GM21717 (cell line): ENCODE measurements at regions not wholly inside any gene's neighbourhood (a gene's known extent, or its start where the extent isn't known, plus 50 kb on each side); places are given as distances from the start of the nearest gene placed in this dataset.
"Not testable (repeated sequence)": the region's sequence is repeated elsewhere in the genome, so short reads cannot be mapped to it uniquely, and the experiment has no call there.

Experiments used
- ATAC-seq: cut with Tn5 transposase; IDR thresholded peaks from one replicate; pipeline ENCODE4 v1.9.1; 2021; ENCODE audit warnings: mild to moderate bottlenecking, moderate library complexity; ENCODE audit not compliant: unreplicated experiment

DNA sequence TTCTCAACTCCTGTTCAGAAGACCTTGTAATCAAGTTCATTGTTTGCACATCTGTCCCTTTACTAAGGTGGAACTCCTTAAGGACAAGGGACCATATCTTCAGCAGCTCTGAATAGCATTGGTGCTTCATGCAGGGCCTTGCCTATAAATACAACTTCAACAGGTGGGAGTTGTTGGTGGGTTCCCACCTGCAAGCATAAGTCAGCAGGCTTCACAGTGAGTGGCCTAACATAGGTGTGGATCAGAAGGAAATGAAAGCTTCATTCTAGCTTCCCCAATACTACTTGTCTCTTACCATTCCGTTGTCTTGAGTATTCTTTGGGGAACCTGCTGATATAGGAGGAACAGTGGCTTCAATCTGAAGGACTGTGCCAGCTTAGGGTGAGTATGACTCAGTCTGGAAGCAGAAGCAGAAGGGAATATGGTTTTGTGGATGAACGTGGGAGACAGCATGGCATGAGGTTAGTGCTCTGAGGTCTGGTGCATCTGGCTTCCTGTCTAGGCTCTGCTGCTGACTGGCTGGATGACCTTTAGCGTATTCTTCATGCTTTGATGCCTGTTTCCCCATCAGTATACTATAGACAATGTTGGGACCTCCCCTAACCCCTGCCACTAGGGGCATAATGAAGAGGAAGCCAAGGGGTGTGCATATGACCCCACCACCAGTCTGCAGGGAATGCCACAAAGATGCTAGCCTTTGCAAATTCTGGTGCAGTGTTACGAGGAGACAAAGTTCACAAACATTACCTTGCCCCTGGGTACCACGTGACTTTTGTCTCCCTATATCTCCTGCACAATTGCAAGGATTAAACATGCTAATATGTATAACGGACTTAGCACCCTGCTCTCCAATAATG is 192.3 kb downstream of the PALM2AKAP2 start:
- ATAC-seq = peak; percentile 46

DNA sequence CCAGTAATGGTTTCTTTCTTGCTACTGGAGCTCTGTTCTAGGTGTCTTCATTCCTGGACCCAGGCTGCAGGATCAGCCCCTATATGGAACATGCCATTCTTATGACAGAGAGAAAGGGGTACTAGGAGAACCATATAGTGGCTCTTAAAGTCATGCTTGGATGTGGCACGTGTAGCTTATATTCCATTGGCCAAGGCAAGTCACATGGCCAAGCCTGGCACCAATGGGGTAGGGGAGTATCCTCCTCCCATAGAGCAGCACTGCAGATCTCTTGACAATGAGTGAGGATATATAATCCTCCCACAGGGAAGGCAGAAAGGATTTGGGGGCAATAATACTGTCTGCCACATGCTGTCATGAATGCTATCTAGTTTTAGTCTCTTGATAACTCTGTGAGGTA is 193.3 kb downstream of the PALM2AKAP2 start:
- no peak for ATAC-seq

DNA sequence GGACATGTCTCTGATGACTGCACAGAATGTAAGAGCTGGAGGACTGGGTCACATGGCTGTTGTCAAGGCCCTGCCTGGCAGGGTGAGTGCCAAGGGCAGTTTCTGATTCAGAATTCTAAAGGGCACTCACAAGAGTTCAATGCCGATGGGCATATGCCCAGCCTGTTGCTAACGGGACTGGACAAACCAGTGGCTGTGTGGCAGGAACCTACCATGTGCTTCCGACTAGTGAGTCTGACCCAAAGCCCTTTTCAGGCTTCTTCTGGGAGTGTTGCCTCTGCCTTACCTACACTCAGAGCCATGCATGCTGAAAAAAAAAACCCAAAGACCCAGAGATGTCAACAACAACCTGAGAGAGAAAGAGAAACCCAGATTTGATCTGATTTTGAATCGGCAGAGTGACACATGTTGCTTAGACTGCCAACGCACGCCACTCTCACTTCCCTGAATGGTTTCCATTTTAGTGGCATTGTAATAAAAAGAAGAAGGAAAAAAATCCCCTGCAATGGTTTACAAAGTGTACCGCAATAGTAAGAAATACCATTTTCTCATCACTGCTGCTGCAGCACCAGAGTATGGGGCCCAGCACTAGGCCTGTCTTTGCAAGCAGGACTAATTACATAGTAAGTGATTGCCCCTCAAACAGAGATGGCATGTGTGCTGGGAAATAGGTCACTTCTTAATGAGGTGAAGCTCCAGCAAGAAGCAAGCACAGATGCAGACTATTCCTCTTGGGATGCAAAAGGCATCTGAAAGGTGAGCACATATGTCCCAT is 194.3 kb downstream of the PALM2AKAP2 start:
- ATAC-seq = peak; percentile 80

DNA sequence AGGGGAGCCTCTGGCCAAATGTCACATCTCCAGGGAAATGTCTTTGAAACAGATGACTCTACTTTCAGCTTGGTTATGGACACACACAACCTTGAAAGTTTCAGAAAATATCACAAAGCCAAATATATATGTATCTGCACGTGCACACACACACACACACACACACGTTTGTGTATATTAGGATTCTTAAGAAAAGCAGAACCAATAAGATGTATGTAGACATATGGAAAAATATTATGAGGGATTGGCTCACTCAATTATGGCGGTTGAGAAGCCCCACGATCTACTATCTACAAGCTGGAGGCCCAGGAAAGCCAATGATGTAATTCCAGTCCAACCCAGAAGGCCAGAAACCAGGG is 194.9 kb downstream of the PALM2AKAP2 start:
- peak; percentile 3 for ATAC-seq

DNA sequence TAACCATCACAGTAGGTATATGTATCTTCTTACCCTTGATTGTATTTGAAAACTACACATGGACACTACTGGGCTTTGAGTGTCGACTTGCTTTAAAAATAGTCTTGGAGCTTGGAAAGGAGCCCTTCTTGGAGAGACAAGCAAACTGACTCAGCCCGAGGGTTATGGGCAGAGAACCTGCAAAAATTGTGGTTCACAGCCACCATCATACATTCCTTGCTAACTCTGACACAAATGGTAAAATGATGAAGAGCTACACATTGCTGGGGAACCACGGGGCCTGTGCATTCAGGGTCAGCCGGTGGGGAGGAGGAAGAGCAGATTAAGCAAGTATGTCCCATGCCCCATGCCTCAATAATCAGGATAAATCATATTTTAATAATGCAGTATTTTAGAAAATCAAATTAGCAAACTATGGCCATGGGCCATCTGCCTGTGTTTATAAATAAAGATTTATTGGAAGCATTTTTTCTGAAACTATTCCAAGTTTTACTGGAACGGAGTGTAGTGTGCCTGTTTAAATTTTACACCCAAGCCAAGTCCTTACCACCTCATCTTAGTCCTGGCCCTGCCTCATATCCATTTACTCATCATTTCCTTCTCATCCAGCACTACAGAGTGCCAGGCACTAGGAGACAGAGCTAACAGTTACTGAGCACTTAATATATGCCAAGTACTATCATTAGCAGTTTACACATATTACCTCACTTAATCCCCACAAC is 195.7 kb downstream of the PALM2AKAP2 start:
- ATAC-seq = no peak

DNA sequence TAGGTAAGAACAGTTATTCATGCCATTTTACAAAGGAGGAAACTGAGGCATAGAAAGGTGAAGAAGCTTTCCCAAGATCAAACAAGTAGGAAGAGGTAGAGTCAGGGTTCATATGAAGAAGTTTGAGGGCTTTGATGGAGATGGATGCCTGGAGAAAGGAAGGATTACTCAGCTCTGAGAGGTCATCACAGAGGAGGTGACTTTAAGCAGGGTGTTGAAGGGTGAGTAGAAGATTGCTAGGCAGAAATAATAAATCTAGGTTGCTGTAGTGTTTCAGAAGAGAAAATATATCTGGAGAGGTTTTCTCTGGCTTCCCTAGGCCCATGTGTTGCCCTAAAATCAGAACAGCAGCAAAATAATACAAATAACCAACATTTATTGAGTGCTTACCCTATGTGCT is 196.3 kb downstream of the PALM2AKAP2 start:
- ATAC-seq = no peak

DNA sequence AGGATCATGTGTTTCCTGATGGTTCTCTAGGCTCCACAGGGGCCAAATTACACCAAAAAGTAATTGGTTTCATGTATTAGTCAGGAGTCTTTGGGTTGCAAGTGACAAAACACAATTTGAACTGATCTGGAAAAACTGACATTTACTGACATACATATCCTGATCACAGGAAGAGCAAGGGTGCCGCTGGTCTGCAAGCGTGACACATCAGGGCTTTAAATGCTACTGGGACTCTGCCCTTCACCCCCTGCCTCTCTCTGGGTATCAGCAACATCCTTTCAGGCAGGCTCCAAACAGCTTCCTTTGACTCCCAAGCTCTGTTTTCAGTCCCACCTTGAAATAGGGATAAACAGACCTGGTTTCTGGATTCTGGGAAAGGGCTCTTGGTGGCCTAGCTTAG is 197.5 kb downstream of the PALM2AKAP2 start:
- no peak for ATAC-seq

DNA sequence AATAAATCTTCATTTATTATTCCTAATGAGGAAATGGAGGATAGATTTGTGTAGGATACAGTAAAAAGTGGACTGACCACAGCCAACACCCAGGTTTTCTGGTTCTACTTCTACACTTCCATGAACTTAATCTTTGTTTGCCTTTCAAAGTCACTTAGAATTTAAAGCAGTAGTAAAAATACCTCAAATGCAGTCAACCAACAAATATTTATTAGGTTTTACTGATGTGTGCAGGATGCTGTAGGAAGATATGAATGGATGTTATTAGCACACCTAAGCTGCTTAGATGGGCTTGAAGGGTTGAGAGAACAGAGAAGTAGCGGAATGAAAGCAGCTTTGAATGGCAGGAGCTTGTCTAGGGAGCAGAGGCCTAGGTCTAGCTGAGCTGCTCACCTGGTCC is 201.1 kb downstream of the PALM2AKAP2 start:
- no peak for ATAC-seq

DNA sequence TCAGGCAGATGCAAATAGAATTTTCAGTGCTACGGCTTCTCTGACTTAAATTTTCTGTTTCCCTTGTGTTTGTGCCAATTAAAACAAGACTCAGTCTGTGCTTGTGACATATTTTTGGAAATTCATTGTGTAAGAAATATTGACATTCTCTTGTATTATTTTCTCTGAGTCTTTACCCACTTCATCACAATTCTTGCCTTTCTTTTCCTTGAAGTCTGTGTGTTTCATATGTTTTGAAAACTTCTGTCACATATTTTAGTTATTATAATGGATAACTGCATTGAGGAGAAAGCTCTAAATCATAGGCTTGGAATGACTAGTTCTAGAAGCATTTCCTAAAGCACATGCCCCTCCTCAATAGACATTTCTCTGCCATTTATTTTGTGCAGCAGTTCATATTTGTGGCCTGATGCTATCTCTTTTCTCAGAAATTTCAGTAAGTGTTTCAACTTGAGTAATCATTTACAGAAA is 206.6 kb downstream of the PALM2AKAP2 start:
- no peak for ATAC-seq

DNA sequence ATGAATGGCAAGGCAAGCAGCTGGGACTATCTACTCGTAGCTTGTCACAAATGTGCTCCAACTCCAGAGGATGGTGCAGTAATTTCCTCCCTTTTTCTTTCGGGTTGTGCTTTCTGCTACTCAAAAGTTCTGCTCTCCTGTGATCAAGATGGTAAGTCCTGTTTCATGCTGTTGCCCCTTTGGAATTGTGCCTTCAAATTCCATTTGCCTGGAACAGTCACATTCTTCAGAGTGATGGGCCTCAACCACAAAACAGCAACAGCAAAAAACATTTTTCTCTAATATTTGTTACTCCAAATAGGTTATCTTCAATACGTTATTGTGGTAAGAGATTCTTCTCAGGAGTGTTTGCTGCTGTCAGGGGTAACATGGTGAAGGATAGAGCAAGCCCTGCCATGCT is 209.3 kb downstream of the PALM2AKAP2 start:
- ATAC-seq = no peak

DNA sequence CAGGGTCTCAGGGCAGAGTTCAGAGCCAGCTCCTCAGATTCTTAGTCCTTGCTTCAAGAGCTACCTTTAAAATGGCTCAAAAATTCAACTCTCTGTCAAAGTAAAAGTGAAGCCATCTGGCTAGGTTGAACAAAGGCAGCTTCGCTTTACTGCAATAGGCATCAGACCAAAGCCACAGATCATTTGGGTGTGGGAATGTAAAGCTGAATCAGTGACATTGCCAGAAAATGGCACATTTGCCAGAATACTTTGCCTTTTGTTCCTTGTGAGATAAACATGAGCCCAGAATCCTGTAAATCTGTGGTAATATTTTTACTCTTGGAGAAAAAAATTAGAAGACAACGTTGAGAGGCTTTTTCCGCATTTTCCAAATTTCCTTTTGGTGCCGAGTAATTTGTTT is 210.5 kb downstream of the PALM2AKAP2 start:
- no peak for ATAC-seq

DNA sequence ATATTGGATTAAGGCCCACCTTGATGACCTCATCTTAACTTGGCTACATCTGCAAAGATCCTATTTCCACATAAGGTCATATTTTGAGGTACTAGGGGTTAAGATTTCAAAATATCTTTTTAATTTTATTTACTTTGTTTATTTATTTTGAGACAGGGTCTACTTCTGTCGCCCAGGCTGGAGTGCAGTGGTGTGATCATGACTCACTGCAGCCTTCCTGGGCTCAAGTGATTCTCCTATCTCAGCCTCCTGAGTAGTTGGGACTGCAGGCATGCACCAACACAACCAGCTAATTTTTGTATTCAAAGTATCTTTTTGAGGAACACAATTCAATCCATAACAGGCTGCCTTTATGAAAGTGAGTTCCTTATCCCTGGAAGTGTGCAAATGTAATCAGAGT is 212.3 kb downstream of the PALM2AKAP2 start:
- no peak for ATAC-seq

DNA sequence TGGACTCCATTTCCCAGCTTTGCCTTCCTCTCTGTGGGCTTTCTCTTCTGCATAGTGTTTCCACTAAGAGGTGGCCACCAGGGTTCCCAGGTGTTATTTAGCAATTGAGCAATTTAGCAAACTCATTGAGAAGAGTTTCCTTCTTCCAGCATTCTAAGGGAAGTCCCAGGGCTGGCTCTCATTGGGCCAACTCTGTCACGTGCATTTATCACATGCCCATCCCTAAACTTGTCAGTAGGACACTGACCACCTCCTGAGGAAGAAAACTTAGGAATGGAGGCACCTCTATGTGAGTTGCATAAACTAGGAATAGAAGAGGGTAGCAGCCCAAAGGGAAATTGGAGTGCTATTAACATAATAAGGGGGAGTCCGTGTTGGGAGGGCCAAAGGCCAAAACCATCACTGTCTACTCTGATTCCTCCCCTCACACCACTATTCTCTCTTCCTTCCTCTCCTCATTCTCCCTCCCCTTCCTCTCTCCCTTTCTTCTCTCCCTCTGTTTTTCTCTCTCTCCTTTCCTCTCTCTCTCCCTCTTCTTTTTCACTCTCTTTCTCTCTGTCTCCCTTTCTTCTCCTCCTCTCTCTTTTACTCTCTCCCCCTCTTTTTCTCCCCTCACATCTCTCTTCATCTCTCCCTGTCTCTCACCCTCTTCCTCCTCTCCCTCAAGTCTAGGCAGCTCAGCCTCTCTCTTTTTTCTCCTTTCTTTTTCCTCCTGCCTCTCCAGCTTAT is 213.4 kb downstream of the PALM2AKAP2 start:
- no peak for ATAC-seq

DNA sequence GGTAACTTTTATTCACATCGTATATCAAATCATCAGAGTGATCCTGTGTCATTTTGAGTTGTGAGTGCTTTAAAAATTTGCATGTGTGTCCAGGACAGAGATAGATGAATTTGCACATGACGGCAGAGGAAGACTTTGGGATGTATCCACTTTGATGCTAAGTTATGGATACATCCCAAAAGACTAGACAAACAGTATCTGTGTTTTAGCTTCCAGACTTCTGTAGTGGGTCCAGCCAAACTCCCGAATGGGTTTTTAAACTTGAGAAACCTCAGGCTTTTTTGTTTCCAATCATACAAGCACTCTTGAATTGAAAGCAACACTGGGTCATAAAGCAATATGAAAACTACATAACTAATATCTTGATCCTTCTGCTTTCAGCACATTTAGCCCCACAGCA is 213.8 kb downstream of the C9orf152 start:
- no peak for ATAC-seq

DNA sequence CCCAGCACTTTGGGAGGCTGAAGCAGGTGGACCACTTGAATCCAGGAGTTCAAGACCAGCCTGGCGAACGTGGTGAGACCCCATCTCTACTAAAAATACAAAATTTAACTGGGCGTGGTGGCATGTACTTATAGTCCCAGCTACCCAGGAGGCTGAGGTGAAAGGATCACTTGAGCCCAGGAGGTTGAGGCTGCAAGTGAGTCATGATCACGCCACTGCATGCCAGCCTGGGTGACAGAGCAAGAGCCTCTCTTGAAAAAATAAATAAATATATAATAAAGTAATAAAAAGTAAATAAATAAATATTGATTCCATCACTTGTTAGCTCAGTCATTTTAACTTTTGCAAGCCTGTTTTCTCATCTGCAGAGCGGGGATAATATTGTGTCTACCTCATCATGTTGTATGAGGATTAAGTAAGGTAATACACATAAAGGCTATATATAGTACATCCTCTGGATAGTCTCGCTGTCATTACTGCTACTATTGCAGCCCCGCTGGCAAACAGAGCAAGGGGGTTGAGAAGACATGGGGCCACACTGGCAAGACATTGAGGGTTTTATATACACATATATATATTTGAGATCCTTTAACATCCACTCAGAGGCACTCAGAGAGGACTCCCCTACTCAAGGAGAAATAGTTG is 210.9 kb downstream of the C9orf152 start:
- no peak for ATAC-seq

DNA sequence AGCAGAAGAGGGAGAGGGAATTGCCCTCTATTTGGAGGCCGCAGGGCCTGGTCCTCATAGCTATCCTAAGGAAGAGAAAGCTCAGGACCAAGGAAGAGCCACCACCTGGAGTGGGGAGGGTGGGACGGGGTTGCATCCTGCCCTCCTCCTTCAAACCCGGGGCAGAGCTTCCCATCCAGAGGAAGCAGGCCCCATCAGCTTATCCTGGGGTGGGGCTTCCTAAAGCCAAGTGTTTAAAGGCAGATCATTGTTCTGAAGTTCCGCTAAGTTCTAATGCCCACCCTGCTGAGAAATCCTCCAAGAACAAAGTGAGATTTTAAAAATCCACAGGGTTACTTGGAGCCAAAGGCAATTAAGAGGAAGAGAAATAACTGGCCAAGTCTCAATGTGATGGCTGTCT is 210.3 kb downstream of the C9orf152 start:
- no peak for ATAC-seq

DNA sequence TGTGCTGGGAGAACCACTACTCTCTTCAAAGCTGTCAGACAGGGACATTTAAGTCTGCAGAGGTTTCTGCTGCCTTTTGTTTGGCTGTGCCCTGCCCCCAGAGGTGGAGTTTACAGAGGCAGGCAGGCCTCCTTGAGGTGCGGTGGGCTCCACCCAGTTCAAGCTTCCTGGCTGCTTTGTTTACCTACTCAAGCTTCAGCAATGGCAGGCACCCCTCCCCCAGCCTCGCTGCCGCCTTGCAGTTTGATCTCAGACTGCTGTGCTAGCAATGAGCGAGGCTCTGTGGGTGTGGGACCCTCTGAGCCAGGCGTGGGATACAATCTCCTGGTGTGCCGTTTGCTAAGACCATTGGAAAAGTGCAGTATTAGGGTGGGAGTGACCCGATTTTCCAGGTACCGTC is 202.4 kb downstream of the C9orf152 start:
- ATAC-seq = not testable (repeated sequence)

DNA sequence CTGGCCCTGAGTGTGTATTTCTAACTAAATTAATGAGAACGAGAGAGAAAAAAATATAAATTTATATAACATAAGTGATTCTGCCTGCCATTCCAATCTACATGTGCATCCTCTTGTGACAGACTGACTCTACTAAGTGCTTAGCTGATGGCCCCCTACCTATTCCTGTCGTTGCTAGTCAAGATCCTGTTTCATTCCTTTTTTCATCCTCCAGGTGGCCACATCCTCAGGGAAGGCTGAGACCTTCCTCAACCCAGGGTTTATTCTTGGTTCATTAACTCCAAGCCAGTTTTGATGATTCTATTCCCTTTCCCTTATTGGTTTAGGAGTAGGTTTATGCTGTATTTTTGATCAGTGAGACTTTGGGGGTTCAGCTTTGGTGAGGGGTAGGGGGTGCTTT is 201.3 kb downstream of the C9orf152 start:
- no peak for ATAC-seq

DNA sequence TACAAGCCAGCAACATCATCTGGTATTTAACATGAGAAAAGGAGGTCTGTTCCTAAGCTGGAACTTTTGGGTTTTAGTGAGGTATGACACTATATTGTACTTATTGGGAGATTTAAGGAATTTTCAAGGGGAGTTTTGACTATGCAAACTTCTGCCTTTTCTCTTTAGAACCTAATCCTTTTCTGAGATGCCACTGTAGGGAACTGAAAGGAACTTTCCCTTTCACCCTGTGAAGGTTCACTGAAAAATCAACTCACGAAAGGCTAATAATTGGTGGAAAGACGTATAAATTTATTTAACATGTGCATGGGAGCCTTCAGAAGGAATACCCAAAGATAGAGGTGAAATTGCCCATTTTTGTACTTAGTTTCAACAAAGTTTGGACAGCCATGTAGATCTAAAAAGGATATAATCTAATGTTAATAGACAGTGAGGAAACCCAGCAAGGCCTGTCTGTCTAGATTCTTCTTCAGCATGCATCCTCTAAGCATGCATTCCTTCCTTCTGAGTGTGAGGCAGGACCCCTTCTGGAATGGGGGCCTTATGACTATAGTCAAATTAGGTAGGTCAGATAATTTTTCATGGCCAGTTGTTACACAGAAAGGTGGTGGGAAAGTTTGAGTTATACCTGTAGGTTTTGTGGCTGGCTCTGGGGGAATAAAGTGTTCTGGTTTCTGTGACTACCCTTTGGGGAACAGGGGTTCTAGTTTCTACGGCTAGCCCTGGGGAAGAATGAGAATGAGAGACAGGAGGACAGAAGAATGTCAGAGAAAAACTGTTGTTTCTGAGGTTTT is 200.3 kb downstream of the C9orf152 start:
- ATAC-seq = peak; percentile 82

DNA sequence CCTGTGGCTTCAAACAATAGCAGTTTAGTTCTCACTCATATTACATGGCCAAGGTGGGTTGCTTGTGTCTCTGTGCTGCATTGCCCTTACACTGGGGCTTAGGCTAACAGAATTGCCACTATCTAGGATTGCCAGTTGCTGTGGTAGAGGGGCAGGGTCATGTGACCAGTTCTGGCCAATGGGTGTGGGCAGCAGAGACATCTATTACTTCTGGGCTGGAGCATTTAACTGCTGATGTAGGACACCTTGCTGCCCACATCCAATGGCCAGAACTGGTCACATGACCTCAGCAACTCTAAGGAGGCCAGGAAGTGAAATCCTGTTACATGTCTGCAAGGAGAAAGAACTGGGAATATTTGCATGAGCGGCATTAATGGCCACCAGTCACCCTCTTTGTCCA is 199.3 kb downstream of the C9orf152 start:
- ATAC-seq = no peak
